GM12891 (cell line): ENCODE measurements at regions not wholly inside any gene's neighbourhood (a gene's known extent, or its start where the extent isn't known, plus 50 kb on each side); places are given as distances from the start of the nearest gene placed in this dataset.

ENCODE experiments used
- PAX5 ChIP-seq: IDR thresholded peaks from 2 replicates; pipeline ENCODE4 v1.6.1; 2011; ENCODE audit warnings: low read length, moderate library complexity, mild to moderate bottlenecking; ENCODE audit not compliant: insufficient read depth, severe bottlenecking
- POLR2A ChIP-seq: IDR thresholded peaks from 2 replicates; pipeline ENCODE4 v1.6.1; 2011; ENCODE audit warnings: low read depth, low read length, control low read depth
- POLR2AphosphoS5 ChIP-seq: IDR thresholded peaks from 2 replicates; pipeline ENCODE4 v1.6.1; 2011; ENCODE audit warnings: low read depth, low read length, control low read depth
- POU2F2 ChIP-seq: IDR thresholded peaks from 2 replicates; pipeline ENCODE4 v1.6.1; 2011; ENCODE audit warnings: low read depth, mild to moderate bottlenecking, control low read depth, low read length, moderate library complexity
- SPI1 ChIP-seq: IDR thresholded peaks from 2 replicates; pipeline ENCODE4 v1.6.1; 2011; ENCODE audit warnings: low read depth, low read length, control low read depth
- TAF1 ChIP-seq: IDR thresholded peaks from 2 replicates; pipeline ENCODE4 v1.6.1; 2011; ENCODE audit warnings: low read depth, low read length, control low read depth

DNA sequence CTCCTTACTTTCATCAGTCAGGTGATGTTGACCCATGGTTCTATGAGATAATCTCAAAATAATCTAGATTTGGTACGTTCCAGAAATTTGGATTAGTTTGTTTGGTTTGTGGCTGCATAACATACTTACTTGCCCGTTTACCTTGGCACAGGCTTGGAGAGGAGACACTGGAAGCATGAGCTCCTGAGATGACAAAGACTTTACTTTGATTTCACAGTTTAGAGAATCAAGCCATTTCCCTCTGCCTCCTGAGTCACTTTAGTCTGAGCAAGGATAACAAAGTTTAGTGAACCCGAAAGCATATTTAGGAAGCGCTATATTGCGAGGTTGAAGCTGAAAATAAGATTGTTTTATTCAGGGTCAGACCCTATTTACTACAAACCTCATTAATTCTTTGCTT lies 643.4 kb downstream of the QKI start:
- TF ChIP-seq TAF1, result no peak
- TF ChIP-seq PAX5, result no peak
- no peak for TF ChIP-seq POLR2A
- no peak for TF ChIP-seq POLR2AphosphoS5
- no peak for TF ChIP-seq SPI1
- no peak for TF ChIP-seq POU2F2
